Hematopoietic multipotent progenitor cell treated with erythropoietin and hydrocortisone succinate and interleukin-3 and kit ligand, for 6 days (in vitro differentiated cells): ENCODE measurements at regions not wholly inside any gene's neighbourhood (a gene's known extent, or its start where the extent isn't known, plus 50 kb on each side); places are given as distances from the start of the nearest gene placed in this dataset.

ENCODE experiments used
- DNase-seq: peaks from one replicate; pipeline ENCODE4 v3.0.0-alpha.2; 2015

DNA sequence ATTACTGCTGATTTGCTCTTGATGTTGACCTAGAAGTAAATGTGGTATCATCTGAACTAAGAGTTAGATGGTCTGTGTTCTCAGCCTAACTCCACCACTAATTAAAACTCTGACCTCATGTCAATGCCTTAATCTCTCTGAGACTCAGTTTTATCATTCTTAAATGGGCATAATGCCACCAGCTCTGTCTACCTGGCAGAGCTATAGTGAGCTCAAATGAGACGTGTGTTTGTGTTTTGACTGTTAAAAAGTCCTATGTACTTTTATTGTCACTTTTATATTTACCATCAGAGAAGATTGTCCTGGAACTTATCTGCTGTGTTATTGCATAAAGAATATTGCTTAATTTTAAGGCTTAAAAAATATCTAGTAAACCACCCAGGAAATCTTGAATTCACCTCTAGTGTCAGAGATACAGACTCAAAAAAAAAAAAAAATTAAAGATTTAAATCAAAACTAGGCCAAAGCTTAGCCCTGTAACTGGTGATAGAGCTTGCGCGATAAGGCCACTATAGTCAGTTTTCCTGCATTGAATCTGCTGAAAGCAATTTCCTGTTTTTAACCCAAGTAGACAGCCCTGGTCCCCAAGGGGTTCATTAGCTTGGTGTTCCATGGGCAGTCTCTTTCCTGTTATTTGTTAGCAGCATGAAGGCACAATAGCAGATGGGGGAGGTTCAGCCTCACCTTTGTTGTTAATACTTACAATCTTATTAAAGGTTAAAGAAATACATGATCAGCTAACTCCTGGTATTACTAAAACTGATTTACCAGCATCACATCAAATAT lies 261.8 kb downstream of the ATP23 start:
- DNase-seq: no peak

DNA sequence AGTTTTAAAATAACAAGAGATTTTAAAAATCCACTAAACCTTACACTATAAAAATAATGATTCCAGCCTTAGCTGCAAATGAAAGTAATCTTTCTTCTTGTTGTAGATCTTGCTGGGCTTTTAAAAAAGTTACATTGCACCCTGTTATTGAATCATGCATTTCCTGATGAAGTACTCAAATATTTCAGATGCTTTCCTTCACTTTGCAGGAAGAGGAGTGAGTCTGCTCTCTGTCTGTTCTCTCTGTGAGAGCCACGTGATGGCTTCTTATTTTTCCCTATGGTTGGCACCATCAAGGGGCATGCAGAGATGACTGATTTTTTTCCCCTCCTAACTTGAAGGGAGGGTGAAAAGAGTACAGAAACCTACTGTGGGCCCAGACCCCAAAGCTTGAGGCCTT lies 262.7 kb downstream of the ATP23 start:
- DNase-seq: no peak

DNA sequence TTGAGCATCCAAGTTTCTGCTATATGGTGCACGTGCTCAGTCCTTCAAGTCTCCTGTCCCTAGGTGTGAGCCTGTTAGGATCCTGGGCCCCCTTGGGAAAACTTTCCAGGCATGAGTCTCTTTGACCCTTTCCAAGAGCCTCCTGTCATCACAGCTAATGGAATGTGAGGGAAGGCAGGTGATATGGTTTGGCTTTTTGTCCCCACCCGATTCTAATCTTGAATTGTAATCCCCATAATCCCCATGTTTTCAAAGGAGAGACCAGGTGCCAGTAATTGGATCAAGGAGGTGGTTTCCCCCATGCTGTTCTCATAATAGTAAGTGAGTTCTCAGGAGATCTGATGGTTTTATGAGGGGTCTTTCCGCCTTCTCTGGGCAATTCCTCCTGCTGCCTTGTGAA lies 265.5 kb downstream of the ATP23 start:
- DNase-seq: no peak

DNA sequence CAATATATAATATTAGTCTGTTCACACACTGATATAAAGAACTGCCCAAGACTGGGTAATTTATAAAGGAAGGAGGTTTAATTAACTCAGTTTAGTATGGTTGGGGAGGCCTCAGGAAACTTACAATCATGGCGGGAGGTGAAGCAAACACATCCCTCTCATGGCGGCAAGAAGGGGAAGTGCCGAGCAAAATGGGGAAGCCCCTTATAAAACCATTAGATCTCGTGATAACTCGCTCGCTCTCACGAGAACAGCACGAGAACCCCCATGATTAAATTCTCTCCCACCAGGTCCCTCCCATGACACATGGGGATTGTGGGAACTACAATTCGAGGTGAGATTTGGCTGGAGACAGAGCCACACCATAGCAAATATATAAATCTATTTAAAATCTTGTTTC lies 269.8 kb downstream of the ATP23 start:
- DNase-seq: no peak

DNA sequence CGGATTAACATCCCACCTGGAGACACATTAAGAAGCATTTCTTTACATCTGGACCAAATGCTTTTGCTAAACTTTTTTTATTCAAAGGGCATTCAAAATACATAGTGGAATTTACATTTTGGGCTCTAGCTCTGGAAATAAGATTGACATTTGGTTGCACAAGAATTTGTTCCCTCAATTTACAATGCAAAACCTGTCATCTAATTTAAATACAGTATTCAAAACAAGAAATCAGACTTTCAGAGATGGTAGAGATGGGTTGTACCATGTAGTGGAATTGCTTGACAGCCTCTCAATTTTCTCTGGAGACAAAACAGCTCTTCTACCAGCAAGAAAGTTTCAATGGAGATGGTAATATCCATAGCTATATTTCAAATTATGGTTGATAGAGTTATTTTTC lies 275.8 kb downstream of the ATP23 start:
- no peak for DNase-seq

DNA sequence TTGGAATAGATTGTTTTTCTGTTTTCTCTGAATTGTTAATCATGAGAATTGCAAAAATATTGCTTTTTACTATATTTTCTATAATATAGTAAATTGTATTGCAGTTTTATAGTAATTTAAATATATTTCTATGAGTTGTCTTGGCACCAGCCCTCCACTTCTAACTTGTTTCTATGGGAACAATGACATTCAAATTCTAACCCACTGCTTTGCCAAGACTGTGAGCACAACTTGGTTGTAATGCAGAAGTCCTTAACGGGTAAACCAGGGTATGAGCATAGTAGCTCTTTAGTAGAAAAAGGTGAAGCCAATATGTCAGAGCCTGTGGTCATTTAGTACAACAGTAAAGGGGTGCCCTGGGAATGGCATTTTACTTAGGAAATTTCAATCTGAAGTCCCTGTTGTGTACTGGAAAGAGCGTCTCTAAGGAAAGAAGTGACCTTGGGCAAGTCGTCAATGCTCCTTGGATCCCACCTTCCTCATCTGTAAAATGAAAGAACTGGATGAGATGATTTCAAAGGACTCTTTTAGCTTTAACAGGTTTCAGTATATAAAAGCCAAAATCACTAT lies 283.3 kb downstream of the ATP23 start:
- DNase-seq: no peak

DNA sequence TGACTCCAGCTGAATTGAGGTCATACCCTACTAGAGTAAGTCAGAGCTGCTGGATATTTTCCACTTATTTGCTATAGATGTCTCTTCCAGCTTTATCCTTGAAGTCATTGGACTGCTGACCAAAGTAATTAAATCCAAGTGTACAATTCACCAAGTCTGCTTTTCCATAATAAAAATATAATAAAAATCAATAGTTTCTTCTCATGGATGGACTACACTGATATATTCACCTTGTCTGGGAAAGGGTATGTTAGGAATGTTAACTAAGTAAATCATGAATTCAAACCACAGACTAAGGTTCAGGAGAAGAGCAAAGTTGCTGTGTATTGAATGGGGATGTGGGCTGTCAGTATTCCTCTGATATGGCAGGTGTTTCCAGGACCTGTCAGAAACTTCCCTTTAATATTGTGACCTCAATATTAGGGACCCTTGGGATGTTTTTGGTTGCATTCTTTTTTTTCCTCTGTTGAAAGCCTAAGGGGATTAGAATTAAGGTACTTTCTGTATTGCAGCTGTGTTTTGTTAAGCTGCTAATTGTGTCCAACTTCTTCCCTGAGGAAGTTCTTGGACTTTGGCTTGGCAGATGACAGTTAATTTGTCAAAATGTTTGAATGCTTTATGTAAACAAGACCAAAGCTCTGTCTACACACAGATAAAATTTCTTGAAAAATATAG lies 284.0 kb downstream of the ATP23 start:
- DNase-seq: no peak

DNA sequence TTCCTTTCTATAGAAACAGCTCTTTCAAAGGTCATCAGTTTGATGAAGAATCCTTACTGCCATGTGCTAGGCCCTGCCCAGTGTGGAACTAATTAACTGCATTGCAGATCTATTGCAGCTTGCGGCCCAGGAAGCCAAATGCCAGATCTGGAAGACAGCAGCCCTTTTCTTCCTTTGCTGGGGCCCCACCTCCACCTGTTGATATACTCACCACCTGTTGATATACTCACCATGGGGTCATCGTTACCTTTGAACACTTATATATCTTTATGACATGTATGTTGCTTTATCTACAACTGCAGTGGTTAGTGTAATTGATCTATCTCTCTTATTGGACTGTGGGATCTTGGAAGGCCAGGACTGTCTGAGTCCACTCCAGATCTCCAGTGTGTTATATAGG lies 292.5 kb downstream of the ATP23 start:
- no peak for DNase-seq

DNA sequence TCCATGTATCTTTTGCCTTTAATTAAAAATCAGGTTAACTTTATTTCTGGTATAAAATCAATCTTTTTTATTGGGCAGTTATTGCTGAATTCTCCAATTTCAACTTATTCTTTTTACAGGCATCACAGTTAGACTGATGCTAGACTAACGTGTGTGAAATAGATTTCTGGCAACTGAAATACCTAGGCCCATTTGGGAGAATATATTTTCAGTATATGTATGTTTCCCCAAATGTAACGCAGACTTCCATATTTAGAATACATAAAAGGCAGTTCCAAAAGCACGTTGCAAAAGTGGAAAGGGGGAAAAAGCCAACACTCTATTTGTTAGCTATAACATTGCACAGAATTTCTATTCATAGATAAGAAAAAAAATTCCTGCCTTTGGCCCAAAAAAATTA lies 297.0 kb downstream of the ATP23 start:
- DNase-seq: no peak

DNA sequence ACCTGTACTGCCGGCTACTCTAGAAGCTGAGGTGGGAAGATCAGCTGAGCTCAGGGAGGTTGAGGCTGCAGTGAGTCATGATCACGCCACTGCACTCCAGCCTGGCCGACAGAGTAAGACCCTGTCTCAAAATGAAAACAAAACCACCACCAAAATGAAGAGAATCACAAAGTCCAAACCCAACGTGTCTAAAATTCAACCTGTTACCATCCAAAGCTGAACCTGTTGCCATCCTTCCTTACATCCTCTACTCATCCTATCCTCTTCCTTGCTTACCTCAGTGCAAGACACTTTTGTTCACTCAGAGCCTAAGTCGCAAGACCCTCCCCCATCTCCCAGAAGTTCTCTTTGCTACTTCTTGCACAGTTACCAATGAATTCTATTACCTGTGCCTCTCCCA lies 299.7 kb downstream of the ATP23 start:
- no peak for DNase-seq

DNA sequence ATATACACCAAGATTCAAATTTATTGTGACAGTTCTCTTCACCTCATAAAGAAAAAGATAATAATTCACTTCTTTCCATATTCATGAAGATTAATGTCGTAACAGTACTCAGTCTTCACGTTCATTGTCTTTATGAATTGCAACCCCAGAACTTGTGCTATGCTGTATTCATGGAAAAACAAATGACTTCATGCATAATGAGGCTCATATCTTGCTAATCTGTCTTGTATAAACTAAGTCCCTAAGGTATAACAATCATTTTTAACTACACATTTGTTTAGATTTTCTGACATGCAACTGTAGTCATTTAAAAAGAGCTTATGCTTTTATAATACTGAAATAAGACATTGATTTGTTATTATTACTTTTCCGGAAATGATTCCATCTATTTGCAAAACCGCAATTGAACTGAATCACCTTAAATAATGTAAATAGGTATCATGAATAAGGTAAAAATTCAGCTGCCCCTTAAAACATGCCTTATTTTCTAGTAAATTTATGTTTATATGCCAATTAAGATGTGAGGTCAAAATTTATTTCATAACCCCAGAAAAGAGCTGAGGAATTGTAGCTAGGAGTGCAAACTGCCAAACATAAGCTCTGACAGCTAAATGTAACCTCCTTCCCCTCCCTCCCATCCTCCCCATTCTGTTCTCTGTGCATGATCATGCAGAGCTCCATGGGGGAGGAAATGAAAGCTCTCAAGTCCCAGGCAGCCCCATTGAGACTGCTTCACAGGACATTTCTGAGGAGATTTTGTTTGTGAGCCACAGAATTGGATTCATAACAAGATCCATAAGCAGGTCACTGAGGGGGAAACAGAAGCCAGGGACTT lies 301.6 kb downstream of the ATP23 start:
- DNase-seq: no peak

DNA sequence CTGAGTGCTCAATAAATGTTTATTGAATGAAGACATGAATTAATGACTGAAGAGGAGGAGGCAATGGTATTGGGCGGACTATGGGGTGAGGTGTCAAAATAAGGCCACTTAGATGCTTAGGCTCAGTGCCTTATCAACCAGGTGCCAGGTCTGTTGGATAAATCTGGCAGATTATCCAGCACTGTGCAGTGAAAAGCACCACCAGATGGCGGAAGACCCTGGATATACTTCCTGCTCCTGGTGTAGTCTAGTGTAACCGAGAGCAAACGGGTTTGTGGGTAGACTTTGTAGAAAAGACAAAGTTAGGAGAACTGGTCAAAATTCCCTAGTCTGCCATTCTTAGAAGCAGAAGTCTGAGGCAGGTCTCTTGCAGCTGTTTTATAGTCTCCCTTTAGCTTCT lies 306.3 kb downstream of the ATP23 start:
- DNase-seq: no peak

DNA sequence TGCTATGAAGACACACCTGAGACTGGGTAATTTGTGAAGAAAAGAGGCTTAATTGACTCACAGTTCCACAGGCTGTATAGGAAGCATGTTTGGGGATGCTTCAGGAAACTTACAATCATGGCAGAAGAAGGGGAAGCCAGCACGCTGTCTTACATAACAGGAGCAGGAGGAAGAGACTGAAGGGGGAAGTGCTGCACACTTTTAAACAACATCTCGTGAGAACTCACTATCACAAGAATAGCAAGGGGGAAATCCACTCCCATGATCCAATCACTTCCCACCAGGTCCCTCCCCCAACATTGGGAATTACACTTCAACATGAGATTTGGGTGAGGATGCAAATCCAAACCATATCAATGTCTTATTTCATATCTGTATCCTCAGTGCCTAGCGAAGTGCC lies 307.2 kb downstream of the ATP23 start:
- no peak for DNase-seq

DNA sequence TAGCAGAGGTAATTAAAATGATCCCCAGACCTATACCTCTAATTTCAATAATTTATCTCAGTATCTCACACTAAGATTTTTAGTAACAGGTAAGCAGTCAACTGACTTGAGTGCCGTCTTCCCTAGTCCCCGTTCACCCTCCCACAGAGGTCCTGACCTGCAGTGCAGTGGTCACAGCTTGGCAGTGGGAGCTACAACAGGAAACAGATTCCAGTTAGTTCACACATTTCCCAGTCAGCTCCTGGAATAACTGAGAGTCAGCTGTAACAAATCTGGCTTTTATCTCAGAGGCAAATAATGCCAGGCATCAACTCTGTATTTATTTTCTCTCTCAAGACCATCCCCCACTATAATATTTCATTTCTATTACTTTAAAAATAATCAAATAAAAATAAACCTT lies 308.2 kb downstream of the ATP23 start:
- no peak for DNase-seq

DNA sequence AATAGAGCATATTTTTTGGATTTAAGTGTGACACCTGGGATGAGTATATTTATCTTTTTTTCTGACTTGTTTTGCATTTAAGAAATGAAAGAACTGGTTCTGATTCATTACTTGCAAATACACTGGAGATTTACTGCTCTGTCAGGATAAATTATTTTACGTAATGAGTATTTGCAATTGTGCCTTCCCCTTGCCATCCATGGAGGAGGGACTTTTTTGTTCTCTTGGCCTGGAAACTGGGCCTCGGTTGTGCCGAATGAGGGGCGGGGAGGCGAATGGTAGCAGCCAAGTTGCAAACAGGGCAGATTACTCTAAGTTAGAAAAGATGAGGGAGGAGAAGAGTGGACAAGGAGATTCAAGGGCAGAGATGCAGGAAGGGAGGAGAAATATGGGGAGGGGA lies 308.7 kb downstream of the ATP23 start:
- no peak for DNase-seq

DNA sequence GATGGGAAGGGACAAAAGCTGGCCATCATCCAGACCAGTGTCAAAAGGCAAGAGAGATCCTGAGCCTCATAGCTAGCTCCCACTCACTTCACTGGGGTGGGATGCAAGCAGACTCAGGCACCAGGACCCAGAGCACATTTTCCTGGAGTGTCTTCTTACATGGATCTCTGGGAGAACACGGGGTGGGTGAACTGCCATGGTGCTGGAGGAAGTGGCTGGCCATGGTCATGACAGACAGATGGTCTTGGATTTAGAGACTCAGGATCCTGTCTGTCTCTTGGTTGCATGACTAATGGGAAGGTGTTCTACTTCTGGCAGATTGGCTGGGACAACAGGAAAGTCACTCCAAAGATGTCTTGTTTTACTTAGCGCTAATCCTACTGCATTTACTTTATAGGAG lies 311.5 kb downstream of the ATP23 start:
- no peak for DNase-seq

DNA sequence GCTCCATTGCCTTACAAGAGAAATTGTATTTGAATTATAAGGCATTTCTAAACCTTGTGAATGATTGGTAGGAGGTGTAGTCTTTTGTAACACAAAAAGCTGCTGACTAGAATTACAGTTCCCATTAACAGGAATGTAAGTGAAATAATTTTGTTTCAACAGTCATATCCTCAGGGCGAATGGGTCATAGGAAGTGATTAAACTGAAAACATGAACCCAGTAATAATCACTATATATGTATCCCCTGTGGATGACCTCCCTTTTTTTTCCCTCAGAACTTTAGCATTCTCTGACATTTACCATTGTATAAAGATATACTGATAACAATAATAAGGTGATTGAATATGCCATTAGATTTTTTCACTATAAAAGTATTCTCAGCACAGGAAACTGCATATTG lies 312.3 kb downstream of the ATP23 start:
- no peak for DNase-seq

DNA sequence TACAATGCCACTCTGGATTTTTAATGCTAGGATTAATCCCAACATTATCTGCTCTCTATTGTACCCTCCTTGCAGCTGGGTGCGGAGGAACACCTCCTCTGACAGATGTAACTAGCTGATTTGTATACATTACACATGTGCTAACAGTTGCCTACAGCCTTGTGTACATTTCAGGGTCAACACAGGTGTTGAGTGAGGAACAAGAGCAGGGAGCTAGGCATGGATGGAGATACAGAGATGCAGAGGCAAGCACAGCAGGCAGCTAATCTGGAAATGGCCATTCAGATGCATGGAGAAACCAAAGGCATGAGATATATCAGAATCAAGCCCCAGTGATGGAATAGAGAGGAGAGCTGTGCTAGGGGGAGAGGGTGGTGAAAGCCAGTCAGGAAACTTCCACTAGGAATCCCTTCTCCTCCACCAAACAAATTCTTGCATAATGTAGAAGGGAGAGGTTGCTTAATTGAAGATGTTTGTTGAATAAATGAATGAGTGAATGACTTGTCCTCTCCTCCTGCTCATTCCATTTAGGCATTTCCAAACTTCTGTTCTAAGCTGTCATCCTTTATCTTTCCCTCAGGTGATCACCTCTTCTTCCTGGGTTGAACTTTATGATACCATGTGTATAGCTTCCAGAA lies 313.2 kb downstream of the ATP23 start:
- DNase-seq: no peak

DNA sequence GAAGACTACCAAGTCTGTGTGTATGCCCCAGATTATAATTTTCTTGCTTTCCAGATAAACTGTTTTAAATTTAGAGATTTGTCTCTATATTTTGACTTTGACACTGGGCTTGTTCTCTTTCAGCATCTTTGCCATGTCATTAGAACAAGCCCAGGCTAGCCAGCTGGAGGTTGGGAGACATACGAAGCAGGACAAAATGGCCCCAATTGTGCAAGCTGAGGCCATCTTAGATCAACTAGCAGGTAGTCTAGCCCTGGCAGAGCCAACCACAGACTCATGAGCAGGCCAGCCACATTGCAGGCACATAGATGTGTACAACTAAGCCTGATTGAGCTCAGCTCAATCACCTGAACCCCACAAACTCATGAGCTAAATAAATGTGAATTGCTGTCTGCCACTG lies 321.4 kb downstream of the ATP23 start:
- DNase-seq: no peak

DNA sequence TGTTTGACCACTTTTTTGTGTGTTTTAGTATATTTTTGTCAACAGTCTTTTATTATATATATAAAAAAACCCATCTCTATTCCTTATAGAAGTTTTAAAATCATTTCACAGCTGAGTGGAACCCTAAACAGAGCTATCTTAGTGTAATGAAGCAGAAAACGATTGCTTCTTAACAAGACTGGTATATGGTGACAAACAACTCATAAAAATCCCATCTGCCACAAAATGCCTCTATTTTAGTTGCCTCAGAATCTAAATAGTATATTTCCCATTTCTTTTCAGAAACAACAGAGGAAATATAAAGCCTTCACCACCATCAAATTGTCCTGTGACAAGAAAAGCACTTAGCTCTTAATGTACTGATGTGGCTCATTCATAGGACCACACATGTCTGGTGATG lies 322.4 kb downstream of the ATP23 start:
- no peak for DNase-seq

DNA sequence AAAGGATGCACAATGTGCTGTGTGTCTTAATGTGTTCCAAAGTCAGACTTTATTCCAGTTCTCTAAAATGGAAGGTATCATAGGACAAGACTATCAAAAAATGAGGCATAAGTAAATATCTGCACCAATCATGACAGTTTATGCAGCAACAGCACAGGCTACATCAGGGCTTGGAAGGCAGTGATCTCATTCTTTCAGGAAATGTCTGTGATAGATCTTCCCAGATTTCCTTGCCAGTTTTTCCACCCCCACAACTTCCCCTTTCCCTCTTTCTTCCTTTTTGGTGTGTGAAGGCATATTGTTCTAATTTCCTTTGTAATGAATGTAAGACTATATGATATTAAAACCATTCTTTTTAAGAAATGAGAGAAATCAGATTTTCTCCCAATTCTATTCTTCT lies 326.7 kb downstream of the ATP23 start:
- no peak for DNase-seq

DNA sequence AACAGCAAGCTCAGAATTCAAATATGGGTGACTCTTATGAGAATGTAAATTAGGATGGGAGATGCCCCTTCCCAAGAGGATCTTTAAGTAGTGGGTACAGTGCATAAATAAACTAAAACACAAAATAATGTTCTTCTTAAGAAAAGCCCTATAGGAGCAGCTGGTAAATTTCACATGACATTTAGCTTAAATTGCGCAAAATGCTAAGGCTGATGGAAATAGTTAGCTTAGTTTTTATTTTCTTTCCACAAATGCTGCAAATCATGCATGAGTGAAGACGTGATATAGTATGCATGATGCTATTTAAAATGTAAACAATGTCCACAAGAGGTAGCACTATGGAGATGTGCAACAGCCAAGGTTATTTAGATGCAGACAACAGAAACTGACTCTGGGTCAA lies 328.1 kb downstream of the ATP23 start:
- no peak for DNase-seq
